ENCODE measurements at regions not wholly inside any gene's neighbourhood (a gene's known extent, or its start where the extent isn't known, plus 50 kb on each side); places are given as distances from the start of the nearest gene placed in this dataset.

DNA sequence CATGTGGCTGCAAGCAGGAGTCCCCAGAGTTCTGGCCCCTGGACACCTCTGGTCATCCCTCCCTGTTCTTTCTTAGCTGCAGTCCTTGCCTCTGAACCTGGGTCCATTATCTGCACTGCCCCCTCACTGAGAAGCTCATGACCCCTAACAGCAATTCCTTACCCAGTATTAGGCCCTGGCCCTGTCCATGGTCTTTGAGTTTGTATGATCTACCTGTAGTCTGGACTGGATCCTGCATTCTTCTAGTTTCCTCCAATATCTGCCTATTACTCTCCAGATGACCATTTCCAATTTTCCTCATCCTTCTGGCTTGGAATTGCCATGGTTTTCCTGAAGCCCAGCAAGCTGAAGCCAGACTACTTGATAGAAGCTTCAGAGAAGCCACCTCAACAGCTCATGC, 302.4 kb upstream of the HS6ST1 start:
- Mint-ChIP-seq H3K27ac (no peak overlapping the region), H3K27me3 (ENCODE audit: low read depth) (peaks cover 7% of the 10 kb centered on the region), H3K4me1 (ENCODE audit: low read depth) (peaks cover 25% of the 10 kb centered on the region), H3K9me3 (no peaks in the 10 kb centered on the region), H3K36me3 (ENCODE audit: insufficient read depth in 2 of 2) (no peaks in the 10 kb centered on the region), H3K4me3 (no peak overlapping the region)
- DNase-seq (no peak), ATAC-seq (replicated peaks in 1 of 2) (no peak)

- Mint-ChIP-seq H3K27ac (no peak overlapping the region), H3K36me3 (ENCODE audit: insufficient read depth in 2 of 2) (no peaks in the 10 kb centered on the region), H3K4me1 (ENCODE audit: low read depth) (peaks cover 25% of the 10 kb centered on the region), H3K4me3 (no peak overlapping the region), H3K9me3 (no peaks in the 10 kb centered on the region), H3K27me3 (ENCODE audit: low read depth) (peaks cover 8% of the 10 kb centered on the region)
- no peak for ATAC-seq (replicated peaks in 1 of 2)
- no peak for DNase-seq
Measured at GRCh38 chr2:128622371-128622770, 303.7 kb upstream of the HS6ST1 start.

GRCh38 chr2:128622955-128623620, 304.4 kb upstream of the HS6ST1 start:
- no peak overlapping the region for H3K27ac Mint-ChIP-seq
- ATAC-seq (replicated peaks in 1 of 2) (no peak), DNase-seq (no peak)
- no peaks in the 10 kb centered on the region for H3K36me3 Mint-ChIP-seq (ENCODE audit: insufficient read depth in 2 of 2)
- H3K4me1 Mint-ChIP-seq (ENCODE audit: low read depth) = peaks cover 25% of the 10 kb centered on the region
- H3K4me3 Mint-ChIP-seq = peak overlapping the region in 1 of 2 donors; percentile 72
- peaks cover 14% of the 10 kb centered on the region for H3K27me3 Mint-ChIP-seq (ENCODE audit: low read depth)
- no peaks in the 10 kb centered on the region for H3K9me3 Mint-ChIP-seq

DNA sequence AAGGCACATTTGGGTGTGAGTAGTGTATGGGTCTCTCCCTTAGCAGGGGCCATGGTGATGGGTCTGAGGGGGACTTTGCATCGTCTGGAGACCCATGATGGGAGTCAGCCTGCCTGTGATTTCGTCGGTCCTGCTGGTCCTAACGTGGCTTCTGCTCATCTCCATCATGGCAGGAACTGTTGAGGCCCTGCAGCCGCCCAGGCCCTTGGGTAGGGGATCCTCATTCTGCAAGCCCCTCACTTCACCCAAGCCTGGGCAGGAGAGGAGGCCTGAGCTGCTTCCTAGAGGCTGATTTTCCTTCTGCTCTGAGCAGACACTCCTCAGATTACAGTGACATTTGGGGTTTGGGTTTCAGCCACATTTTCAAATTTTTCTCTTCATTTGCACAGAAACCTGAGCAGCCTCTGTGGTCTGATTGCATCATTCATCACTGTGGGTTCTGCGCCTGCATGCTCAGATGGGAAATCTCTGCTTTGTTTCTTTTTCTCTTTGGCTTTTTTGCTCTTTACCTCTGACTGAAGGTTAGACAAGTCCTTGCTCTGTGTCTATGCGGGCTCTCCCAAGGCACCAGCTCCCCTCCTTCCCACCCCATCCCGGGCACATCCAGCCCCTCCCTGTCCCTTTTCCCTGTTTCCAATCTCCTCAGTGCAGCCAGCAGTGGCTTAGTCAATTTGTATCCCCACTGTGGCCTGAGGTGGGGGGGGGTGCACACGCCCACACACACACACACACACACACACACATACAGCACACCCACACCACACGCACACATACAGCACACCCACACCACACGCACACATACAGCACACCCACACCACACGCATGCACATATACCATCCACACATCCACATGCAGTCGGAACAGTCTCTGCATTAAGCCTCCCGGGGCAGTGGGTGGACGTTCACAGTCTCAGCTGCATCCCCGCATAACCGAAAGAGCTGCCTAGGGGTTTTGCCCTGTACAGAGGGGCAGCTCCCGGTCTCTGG, 305.4 kb upstream of the HS6ST1 start:
- Mint-ChIP-seq H3K36me3 (ENCODE audit: insufficient read depth in 2 of 2) (no peaks in the 10 kb centered on the region), H3K27ac (peak overlapping the region; percentile 47), H3K27me3 (ENCODE audit: low read depth) (peaks cover 14% of the 10 kb centered on the region), H3K4me1 (ENCODE audit: low read depth) (peaks cover 25% of the 10 kb centered on the region), H3K4me3 (peak overlapping the region; percentile 63 to 72), H3K9me3 (no peaks in the 10 kb centered on the region)
- ATAC-seq (replicated peaks in 1 of 2) (peak; percentile 74 to 82), DNase-seq (peak; percentile 51 to 58)

GRCh38 chr2:128624956-128625355, 306.3 kb upstream of the HS6ST1 start:
- no peaks in the 10 kb centered on the region for H3K36me3 Mint-ChIP-seq (ENCODE audit: insufficient read depth in 2 of 2)
- peak overlapping the region in 1 of 2 donors; percentile 72 for H3K4me3 Mint-ChIP-seq
- ATAC-seq (replicated peaks in 1 of 2) (no peak), DNase-seq (no peak)
- H3K27ac Mint-ChIP-seq = no peak overlapping the region
- peaks cover 14% of the 10 kb centered on the region for H3K27me3 Mint-ChIP-seq (ENCODE audit: low read depth)
- H3K9me3 Mint-ChIP-seq = no peaks in the 10 kb centered on the region
- peaks cover 25% of the 10 kb centered on the region for H3K4me1 Mint-ChIP-seq (ENCODE audit: low read depth)

DNA sequence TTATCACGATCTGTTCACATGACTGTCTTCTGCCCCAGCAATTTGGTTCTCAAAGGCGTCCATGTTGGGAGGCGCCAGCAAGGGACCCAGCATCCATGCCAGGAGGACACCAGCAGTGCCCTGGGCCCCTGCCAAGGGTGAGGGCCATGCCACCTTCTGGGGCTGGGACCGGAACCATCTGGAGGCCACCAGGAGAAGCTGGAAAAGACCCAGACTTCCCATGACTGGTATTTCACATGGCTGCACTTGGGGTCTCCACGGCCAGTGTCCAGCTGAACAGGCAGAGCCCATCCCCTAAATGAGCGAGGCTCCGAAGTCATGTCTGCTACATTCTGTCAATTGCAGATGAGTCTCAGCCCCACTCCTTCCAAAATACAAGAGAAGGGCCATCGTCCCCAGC, 306.8 kb upstream of the HS6ST1 start:
- no peak overlapping the region for H3K4me3 Mint-ChIP-seq
- H3K9me3 Mint-ChIP-seq = no peaks in the 10 kb centered on the region
- no peaks in the 10 kb centered on the region for H3K36me3 Mint-ChIP-seq (ENCODE audit: insufficient read depth in 2 of 2)
- DNase-seq (no peak), ATAC-seq (replicated peaks in 1 of 2) (no peak)
- H3K27me3 Mint-ChIP-seq (ENCODE audit: low read depth) = peaks cover 14% of the 10 kb centered on the region
- H3K4me1 Mint-ChIP-seq (ENCODE audit: low read depth) = peaks cover 25% of the 10 kb centered on the region
- H3K27ac Mint-ChIP-seq = no peak overlapping the region

DNA sequence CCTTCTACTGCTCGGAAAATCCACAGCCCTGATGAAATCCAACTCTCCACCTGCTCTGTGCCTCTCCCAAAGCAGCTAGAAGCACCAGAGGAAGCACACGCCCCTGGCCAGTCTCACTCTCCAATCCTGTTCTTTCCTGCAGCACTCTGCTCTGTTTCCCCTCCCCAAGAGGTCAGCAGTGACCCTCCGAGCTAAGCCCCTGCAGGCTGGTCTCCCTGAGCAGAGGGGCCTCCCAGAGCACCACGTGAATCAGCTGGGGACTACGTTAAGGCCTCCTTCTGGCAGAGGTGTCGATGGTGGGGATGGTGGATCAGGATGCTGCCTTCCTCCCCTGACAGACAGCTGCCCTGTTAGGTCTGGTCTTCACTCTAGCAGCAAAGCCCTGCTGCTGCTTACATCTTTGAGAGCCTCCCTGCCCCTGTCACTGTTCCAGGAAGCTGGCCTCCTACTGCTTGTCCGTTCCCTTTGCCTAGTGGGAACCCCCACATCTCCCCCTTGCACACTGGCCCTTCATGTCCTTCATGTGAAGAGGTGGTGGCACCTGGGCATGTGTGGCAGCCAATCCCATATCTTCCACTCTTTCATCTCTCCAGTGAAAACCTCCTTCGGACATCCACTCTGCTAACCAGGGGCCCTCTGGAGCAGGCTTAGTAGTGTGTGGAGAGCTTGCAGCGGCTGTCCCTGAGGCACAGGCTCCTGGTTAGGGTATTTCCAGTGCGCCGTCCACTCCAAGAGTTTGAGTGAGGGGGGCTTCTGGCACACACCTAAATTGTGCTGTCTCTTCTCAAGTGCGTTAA, 307.5 kb upstream of the HS6ST1 start:
- Mint-ChIP-seq H3K4me3 (no peak overlapping the region), H3K9me3 (no peaks in the 10 kb centered on the region), H3K27me3 (ENCODE audit: low read depth) (peaks cover 14% of the 10 kb centered on the region), H3K4me1 (ENCODE audit: low read depth) (peaks cover 25% of the 10 kb centered on the region), H3K27ac (no peak overlapping the region), H3K36me3 (ENCODE audit: insufficient read depth in 2 of 2) (no peaks in the 10 kb centered on the region)
- no peak for ATAC-seq (replicated peaks in 1 of 2)
- no peak for DNase-seq

DNA sequence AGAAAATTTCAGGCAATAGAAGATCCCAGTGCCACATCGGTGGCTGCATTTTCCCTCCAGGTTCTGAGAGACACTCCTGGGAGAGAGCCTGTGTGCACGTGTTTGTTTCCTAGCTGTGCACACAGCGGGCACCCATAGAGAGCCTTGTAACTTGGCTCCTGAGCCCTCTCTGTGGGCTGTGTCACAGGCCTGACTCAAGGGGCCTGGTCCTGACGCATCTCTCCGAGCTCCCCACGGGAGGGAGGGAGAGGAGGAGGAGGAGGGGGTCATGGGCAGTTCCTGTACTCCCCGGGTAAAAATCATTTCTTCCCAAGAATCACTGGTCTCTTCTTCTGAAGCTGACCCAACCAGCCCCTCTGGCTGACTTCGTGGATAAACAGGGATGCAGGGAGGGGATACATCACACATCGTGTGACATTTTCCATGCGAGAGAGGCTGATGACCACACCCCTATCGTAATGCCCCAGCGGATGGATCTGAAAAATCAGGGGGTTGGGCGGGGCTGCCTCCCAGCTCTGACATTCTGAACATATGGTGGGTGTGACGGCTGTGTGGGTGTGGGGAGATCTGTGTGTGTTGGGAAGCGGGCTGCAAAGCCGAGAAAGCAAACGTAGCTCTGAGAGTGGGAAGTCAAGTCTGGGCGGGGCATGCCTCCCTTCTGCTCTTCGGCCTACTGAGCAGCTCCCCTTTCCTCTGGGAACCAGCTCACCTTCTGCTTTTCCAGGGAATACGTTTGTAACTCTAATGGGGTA, 308.3 kb upstream of the HS6ST1 start:
- H3K9me3 Mint-ChIP-seq = no peaks in the 10 kb centered on the region
- H3K4me1 Mint-ChIP-seq (ENCODE audit: low read depth) = peaks cover 25% of the 10 kb centered on the region
- H3K27ac Mint-ChIP-seq = no peak overlapping the region
- peaks cover 20% of the 10 kb centered on the region for H3K27me3 Mint-ChIP-seq (ENCODE audit: low read depth)
- no peak overlapping the region for H3K4me3 Mint-ChIP-seq
- DNase-seq (no peak), ATAC-seq (replicated peaks in 1 of 2) (no peak)
- H3K36me3 Mint-ChIP-seq (ENCODE audit: insufficient read depth in 2 of 2) = no peaks in the 10 kb centered on the region

DNA sequence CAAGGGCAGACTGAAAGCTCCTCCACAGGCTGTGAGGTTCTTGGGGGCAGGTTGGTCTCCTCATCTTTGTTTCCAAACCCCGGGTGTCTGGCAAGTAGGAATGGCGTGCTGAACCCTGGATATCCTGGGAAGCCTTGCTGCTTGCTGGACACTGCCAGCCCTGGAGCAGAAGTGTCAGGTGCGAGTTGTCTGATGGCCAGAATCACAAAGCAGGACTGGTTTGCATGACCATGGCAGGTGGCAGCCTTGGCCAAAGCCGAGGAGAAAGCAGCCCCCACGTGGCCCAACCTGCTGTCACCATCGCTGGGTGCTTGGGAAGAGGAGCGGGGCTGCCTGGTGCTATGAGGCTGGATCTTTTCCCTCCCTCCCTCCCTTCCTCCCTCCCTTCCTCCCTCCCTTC, 309.5 kb upstream of the HS6ST1 start:
- DNase-seq (no peak), ATAC-seq (replicated peaks in 1 of 2) (no peak)
- Mint-ChIP-seq H3K9me3 (no peaks in the 10 kb centered on the region), H3K4me1 (ENCODE audit: low read depth) (peaks cover 20% of the 10 kb centered on the region), H3K27me3 (ENCODE audit: low read depth) (peaks cover 26% of the 10 kb centered on the region), H3K4me3 (no peak overlapping the region), H3K36me3 (ENCODE audit: insufficient read depth in 2 of 2) (no peaks in the 10 kb centered on the region), H3K27ac (no peak overlapping the region)

DNA sequence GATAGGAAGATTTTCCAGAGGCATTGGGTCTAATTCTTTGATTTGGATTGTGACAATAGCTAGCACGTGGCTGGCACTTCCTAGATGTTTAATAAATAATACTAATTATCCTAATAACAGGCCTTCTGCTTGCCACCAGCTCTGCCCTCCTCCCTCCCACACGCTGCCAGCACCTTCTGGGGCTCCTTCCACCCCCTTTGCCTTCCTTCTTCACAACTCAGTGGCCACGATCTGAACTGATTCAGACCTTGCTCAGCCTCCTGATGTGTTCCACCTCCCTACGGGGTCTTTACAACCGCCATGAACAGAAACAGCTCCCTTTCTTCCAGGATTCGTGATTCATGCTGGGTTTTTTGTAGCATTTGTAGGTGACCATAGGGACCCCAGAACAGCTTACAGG, 310.3 kb upstream of the HS6ST1 start:
- Mint-ChIP-seq H3K4me1 (ENCODE audit: low read depth) (peaks cover 12% of the 10 kb centered on the region), H3K27me3 (ENCODE audit: low read depth) (peaks cover 26% of the 10 kb centered on the region), H3K9me3 (no peaks in the 10 kb centered on the region), H3K27ac (no peak overlapping the region), H3K4me3 (no peak overlapping the region), H3K36me3 (ENCODE audit: insufficient read depth in 2 of 2) (no peaks in the 10 kb centered on the region)
- ATAC-seq (replicated peaks in 1 of 2) (no peak), DNase-seq (no peak)

- no peak for DNase-seq
- no peaks in the 10 kb centered on the region for H3K9me3 Mint-ChIP-seq
- ATAC-seq (replicated peaks in 1 of 2) = no peak
Measured at GRCh38 chr2:128630974-128631697, 312.5 kb upstream of the HS6ST1 start.

More at GRCh38 chr2:128630974-128631697, 312.5 kb upstream of the HS6ST1 start:
- Mint-ChIP-seq H3K27me3 (ENCODE audit: low read depth) (peaks cover 19% of the 10 kb centered on the region), H3K4me3 (no peak overlapping the region), H3K36me3 (ENCODE audit: insufficient read depth in 2 of 2) (no peaks in the 10 kb centered on the region), H3K27ac (no peak overlapping the region), H3K4me1 (ENCODE audit: low read depth) (no peaks in the 10 kb centered on the region)
